ENCODE measurements at regions not wholly inside any gene's neighbourhood (a gene's known extent, or its start where the extent isn't known, plus 50 kb on each side); places are given as distances from the start of the nearest gene placed in this dataset.

- TF ChIP-seq CTCF (IDR thresholded peaks at IDR 0.05) (no peak), REST (IDR thresholded peaks at IDR 0.05; ENCODE audit: insufficient read depth in 1 of 2, low read depth in 2 of 2, low read length in 1 of 2) (no peak), SIN3A (IDR thresholded peaks at IDR 0.05; ENCODE audit: borderline replicate concordance, insufficient read depth, low read depth, low read length) (no peak), POLR2AphosphoS5 (IDR thresholded peaks at IDR 0.05; ENCODE audit: low read depth, low read length) (no peak), TCF7L2 (IDR thresholded peaks at IDR 0.05; ENCODE audit: low read depth, low read length) (no peak)
Observed at GRCh38 chr11:112789481-112789880, 171.7 kb upstream of the NCAM1 start.
